ENCODE measurements at regions not wholly inside any gene's neighbourhood (a gene's known extent, or its start where the extent isn't known, plus 50 kb on each side); places are given as distances from the start of the nearest gene placed in this dataset.

DNA sequence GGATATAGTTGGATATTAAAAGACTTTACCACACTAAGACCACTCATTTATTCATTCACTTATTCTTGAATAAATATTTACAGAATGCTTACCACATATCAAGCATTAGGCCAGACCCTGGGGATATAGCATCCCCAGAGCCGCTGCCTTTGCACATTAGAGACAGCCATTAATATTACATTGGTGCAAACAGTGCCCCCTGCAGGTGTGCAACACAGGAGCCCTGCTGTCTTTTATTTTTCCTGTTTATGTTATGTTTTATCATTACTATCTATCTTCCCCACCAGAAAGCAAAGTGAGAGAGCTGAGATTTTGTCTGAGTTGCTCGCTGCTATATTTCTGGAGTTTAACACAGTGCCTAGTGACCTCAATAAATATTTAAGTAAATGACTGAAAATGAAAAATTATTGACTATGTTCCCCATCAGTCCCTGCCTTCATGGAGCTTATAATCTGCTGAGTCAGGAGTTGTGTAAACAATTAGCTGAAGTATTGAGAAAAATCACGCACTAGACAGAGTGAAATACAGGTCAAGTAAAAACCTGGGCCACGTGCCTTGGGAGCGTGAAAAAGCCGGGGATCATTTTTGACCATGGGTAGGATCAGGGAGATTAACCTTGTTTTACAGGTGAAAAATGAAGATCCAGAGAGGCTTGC, 301.6 kb downstream of the PCNX1 start:
- no peaks in the 10 kb centered on the region for H4K20me1 ChIP-seq (ENCODE audit: insufficient read depth)
- H3K4me2 ChIP-seq: no peak overlapping the region
- H2AFZ ChIP-seq (ENCODE audit: low read depth): no peak overlapping the region
- H3K79me2 ChIP-seq (ENCODE audit: insufficient read depth, low read depth): no peaks in the 10 kb centered on the region
- H3K4me3 ChIP-seq (IDR thresholded peaks at IDR 0.05; ENCODE audit: insufficient read depth, low read depth, low read length): no peak overlapping the region
- H3K4me1 ChIP-seq (ENCODE audit: low read depth, poor library complexity, severe bottlenecking): no peaks in the 10 kb centered on the region
- no peak overlapping the region for H3K9ac ChIP-seq
- H3K36me3 ChIP-seq (ENCODE audit: insufficient read depth): no peaks in the 10 kb centered on the region
- no peaks in the 10 kb centered on the region for H3K27me3 ChIP-seq (ENCODE audit: insufficient read depth, low read depth)
- H3K27ac ChIP-seq: no peak overlapping the region
- TF ChIP-seq, protein P1, sequence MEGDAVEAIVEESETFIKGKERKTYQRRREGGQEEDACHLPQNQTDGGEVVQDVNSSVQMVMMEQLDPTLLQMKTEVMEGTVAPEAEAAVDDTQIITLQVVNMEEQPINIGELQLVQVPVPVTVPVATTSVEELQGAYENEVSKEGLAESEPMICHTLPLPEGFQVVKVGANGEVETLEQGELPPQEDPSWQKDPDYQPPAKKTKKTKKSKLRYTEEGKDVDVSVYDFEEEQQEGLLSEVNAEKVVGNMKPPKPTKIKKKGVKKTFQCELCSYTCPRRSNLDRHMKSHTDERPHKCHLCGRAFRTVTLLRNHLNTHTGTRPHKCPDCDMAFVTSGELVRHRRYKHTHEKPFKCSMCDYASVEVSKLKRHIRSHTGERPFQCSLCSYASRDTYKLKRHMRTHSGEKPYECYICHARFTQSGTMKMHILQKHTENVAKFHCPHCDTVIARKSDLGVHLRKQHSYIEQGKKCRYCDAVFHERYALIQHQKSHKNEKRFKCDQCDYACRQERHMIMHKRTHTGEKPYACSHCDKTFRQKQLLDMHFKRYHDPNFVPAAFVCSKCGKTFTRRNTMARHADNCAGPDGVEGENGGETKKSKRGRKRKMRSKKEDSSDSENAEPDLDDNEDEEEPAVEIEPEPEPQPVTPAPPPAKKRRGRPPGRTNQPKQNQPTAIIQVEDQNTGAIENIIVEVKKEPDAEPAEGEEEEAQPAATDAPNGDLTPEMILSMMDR (conservative IDR thresholded peaks at IDR 0.05; ENCODE audit: low read depth, low read length): no peak

DNA sequence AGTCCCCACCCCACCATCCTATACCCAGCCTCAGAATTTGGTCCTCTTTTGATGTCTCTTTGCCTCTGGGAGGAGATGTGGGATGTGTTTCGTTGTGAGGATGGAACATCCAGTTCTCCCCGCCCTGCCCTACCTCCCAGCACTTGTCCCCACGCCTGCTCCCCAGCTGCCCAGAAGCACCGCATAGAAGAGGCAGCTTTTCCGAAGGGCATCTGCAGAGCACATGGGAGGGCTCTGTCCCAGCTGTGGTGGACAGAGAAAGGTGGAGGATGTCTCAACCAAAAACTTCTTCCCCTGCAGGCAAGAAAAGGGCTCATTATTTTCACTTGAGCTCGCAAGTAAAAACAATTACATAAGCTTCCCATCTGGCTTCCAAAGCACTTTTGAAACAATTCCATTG, 302.6 kb downstream of the PCNX1 start:
- no peaks in the 10 kb centered on the region for H3K4me1 ChIP-seq (ENCODE audit: low read depth, poor library complexity, severe bottlenecking)
- H3K4me2 ChIP-seq: no peak overlapping the region
- H4K20me1 ChIP-seq (ENCODE audit: insufficient read depth): no peaks in the 10 kb centered on the region
- no peaks in the 10 kb centered on the region for H3K36me3 ChIP-seq (ENCODE audit: insufficient read depth)
- H3K27ac ChIP-seq: no peak overlapping the region
- H3K79me2 ChIP-seq (ENCODE audit: insufficient read depth, low read depth): no peaks in the 10 kb centered on the region
- H3K4me3 ChIP-seq (IDR thresholded peaks at IDR 0.05; ENCODE audit: insufficient read depth, low read depth, low read length): no peak overlapping the region
- H3K9ac ChIP-seq: no peak overlapping the region
- H3K27me3 ChIP-seq (ENCODE audit: insufficient read depth, low read depth): no peaks in the 10 kb centered on the region
- H2AFZ ChIP-seq (ENCODE audit: low read depth): no peak overlapping the region
- TF ChIP-seq, protein P1 (conservative IDR thresholded peaks at IDR 0.05; ENCODE audit: low read depth, low read length): no peak

DNA sequence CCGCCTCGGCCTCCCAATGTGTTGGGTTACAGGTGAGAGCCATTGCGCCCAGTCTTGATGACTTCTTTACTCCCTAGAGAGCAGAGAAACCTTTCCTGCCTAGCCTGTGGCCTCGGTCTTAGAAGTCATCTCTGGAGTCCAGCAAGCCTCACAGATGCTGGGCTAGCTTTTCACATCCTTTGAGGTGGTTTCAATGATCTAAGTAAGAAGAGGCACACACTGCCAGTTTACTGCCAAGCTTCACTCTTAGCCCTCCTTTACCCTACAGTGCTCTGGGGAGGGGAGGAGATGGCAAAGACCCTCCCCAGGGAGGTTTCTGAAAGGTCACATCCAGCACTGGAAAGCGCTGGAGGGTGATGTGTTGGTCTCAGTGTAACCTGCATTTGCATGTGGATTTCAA, 304.8 kb downstream of the PCNX1 start:
- Histone ChIP-seq H3K4me1 (ENCODE audit: low read depth, poor library complexity, severe bottlenecking) (no peaks in the 10 kb centered on the region), H3K27ac (no peak overlapping the region), H3K9ac (no peak overlapping the region), H4K20me1 (ENCODE audit: insufficient read depth) (no peaks in the 10 kb centered on the region), H3K36me3 (ENCODE audit: insufficient read depth) (no peaks in the 10 kb centered on the region), H3K4me3 (IDR thresholded peaks at IDR 0.05; ENCODE audit: insufficient read depth, low read depth, low read length) (no peak overlapping the region), H3K4me2 (no peak overlapping the region), H3K27me3 (ENCODE audit: insufficient read depth, low read depth) (no peaks in the 10 kb centered on the region), H2AFZ (ENCODE audit: low read depth) (no peak overlapping the region), H3K79me2 (ENCODE audit: insufficient read depth, low read depth) (no peaks in the 10 kb centered on the region)
- TF ChIP-seq, protein P1 (conservative IDR thresholded peaks at IDR 0.05; ENCODE audit: low read depth, low read length): no peak

DNA sequence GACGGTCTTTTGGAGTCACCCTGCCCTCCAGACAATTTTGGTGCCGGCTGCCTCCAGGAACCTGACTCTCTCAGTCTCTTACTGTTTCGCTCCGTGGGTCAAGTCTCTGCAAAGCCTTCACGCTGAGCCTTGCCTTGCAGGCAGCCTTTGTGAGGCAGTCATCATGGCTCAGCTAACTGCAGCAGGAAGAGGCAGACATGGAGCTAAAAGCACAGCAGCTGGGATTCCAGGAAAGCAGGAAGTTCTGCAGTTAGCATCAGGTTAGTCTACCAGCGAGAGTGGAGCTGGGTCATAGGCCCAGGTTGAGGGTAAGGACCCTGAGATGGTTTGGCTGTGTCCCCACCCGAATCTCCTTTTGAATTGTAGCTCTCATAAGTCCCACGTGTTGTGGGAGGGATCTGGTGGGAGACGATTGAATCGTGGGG, 305.4 kb downstream of the PCNX1 start:
- Histone ChIP-seq H3K4me2 (no peak overlapping the region), H3K27me3 (ENCODE audit: insufficient read depth, low read depth) (no peaks in the 10 kb centered on the region), H2AFZ (ENCODE audit: low read depth) (no peak overlapping the region)

More for the DNA sequence above, 305.4 kb downstream of the PCNX1 start:
- H3K4me3 ChIP-seq (IDR thresholded peaks at IDR 0.05; ENCODE audit: insufficient read depth, low read depth, low read length): no peak overlapping the region
- no peak overlapping the region for H3K9ac ChIP-seq
- TF ChIP-seq, protein P1 (conservative IDR thresholded peaks at IDR 0.05; ENCODE audit: low read depth, low read length): no peak
- H4K20me1 ChIP-seq (ENCODE audit: insufficient read depth): no peaks in the 10 kb centered on the region
- no peaks in the 10 kb centered on the region for H3K79me2 ChIP-seq (ENCODE audit: insufficient read depth, low read depth)
- H3K27ac ChIP-seq: no peak overlapping the region
- no peaks in the 10 kb centered on the region for H3K36me3 ChIP-seq (ENCODE audit: insufficient read depth)
- H3K4me1 ChIP-seq (ENCODE audit: low read depth, poor library complexity, severe bottlenecking): no peaks in the 10 kb centered on the region
